ENCODE measurements at regions not wholly inside any gene's neighbourhood (a gene's known extent, or its start where the extent isn't known, plus 50 kb on each side); places are given as distances from the start of the nearest gene placed in this dataset.

DNA sequence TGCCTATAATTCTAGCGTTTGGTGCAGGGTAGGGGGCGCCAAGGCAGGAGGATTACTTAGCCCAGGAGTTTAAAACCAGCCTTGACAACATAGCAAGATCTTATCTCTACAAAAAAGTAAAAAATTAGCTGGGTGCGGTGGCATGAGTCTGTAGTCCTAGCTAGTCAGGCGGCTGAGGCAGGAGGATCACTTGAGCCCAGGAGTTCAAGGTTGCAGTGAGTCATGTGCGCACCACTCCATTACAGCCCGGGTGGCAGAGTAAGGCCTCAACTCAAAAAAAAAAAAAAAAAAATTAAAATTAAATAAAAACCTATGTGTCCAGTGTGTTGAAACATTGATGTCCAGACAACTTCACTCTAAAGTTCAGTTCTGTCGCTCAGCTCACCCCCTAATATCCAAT is 78.2 kb upstream of the SOX2 start:
- no peak overlapping the region for H3K9ac ChIP-seq (ENCODE audit: low read length)
- H2AFZ ChIP-seq (ENCODE audit: low read depth, low read length): no peak overlapping the region
- no peaks in the 10 kb centered on the region for H3K4me1 ChIP-seq (ENCODE audit: low read length)
- H3K4me3 ChIP-seq (ENCODE audit: low read length): no peak overlapping the region
- no peaks in the 10 kb centered on the region for H3K36me3 ChIP-seq (replicated peaks; ENCODE audit: low read depth, low read length)
- no peak for TF ChIP-seq EZH2phosphoT487 (IDR thresholded peaks at IDR 0.05; ENCODE audit: low read depth)
- H3K79me2 ChIP-seq (ENCODE audit: low read length): no peaks in the 10 kb centered on the region
- no peaks in the 10 kb centered on the region for H3K9me3 ChIP-seq (ENCODE audit: insufficient read depth, low read length)
- no peaks in the 10 kb centered on the region for H3K27me3 ChIP-seq (ENCODE audit: low read depth, low read length)
- H3K4me2 ChIP-seq (ENCODE audit: low read length): no peak overlapping the region
- no peaks in the 10 kb centered on the region for H4K20me1 ChIP-seq (ENCODE audit: insufficient read depth, low read length)
- no peak overlapping the region for H3K27ac ChIP-seq (ENCODE audit: low read length)

DNA sequence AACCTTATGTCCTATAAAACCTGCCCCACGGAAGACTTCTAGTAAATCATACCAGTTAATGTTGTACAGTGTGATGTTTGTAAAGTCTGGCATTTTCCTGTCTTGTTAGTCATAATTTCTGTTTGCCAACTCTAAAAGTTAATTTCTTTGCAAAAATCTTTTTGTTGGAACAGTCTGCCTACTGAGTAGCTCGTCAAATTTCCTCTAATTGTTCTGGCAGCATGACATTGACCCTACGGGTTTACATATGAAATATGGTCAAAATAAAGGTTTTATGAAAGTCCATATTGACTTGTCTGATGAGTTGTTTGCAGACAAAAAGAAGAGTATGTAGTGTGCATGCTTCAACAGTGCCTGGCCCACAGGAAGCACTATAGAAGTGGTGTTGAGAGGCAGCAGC is 79.8 kb upstream of the SOX2 start:
- no peaks in the 10 kb centered on the region for H3K9me3 ChIP-seq (ENCODE audit: insufficient read depth, low read length)
- no peaks in the 10 kb centered on the region for H3K36me3 ChIP-seq (replicated peaks; ENCODE audit: low read depth, low read length)
- H3K27ac ChIP-seq (ENCODE audit: low read length): no peak overlapping the region
- H3K4me1 ChIP-seq (ENCODE audit: low read length): no peaks in the 10 kb centered on the region
- no peak overlapping the region for H3K4me3 ChIP-seq (ENCODE audit: low read length)
- no peak overlapping the region for H2AFZ ChIP-seq (ENCODE audit: low read depth, low read length)
- no peak overlapping the region for H3K4me2 ChIP-seq (ENCODE audit: low read length)
- H4K20me1 ChIP-seq (ENCODE audit: insufficient read depth, low read length): no peaks in the 10 kb centered on the region
- no peak for TF ChIP-seq EZH2phosphoT487 (IDR thresholded peaks at IDR 0.05; ENCODE audit: low read depth)
- TF ChIP-seq, protein P1, sequence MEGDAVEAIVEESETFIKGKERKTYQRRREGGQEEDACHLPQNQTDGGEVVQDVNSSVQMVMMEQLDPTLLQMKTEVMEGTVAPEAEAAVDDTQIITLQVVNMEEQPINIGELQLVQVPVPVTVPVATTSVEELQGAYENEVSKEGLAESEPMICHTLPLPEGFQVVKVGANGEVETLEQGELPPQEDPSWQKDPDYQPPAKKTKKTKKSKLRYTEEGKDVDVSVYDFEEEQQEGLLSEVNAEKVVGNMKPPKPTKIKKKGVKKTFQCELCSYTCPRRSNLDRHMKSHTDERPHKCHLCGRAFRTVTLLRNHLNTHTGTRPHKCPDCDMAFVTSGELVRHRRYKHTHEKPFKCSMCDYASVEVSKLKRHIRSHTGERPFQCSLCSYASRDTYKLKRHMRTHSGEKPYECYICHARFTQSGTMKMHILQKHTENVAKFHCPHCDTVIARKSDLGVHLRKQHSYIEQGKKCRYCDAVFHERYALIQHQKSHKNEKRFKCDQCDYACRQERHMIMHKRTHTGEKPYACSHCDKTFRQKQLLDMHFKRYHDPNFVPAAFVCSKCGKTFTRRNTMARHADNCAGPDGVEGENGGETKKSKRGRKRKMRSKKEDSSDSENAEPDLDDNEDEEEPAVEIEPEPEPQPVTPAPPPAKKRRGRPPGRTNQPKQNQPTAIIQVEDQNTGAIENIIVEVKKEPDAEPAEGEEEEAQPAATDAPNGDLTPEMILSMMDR (IDR thresholded peaks at IDR 0.05; ENCODE audit: low read depth, low read length): no peak
- no peaks in the 10 kb centered on the region for H3K27me3 ChIP-seq (ENCODE audit: low read depth, low read length)
- H3K9ac ChIP-seq (ENCODE audit: low read length): no peak overlapping the region
- no peaks in the 10 kb centered on the region for H3K79me2 ChIP-seq (ENCODE audit: low read length)

DNA sequence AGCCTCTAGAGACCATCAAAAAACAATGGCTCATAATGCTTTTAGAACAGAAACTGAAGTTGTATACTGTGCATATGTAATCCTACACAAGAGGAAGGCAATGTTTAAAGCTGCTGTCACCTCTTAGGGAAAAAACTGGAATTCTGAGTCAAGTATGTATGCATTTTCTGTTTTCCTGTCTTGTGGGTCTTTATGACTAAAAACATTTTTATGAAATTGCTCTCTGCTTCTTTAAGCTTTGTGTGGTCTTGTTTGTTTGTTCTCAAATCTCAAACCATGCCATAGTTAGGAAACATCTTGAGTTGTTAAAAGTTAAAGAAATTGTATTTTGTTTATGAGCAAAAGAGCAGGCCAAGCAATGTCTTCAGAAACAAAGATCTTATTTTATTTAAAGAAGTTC is 80.9 kb upstream of the SOX2 start:
- no peaks in the 10 kb centered on the region for H3K9me3 ChIP-seq (ENCODE audit: insufficient read depth, low read length)
- no peak overlapping the region for H2AFZ ChIP-seq (ENCODE audit: low read depth, low read length)

DNA sequence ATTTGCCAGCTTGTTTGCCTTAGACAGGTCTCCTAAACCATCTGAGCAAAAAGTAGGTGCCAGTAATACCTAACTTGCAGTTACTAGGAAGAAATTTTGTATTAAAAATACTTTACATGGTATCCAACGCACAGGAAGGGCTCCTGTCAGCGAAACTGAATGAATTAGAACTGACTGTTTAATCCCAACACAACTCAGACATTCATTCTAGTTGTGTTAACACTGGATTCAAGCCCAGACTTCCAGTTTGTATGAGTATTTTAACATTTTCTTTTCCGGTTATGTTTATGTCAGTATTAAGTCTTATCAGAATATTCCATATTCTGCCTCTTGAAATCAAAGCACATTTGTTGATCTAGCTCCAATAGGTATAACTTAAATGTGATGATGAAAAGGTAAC is 82.0 kb upstream of the SOX2 start:
- H4K20me1 ChIP-seq (ENCODE audit: insufficient read depth, low read length): no peaks in the 10 kb centered on the region
- no peak overlapping the region for H3K27ac ChIP-seq (ENCODE audit: low read length)
- no peaks in the 10 kb centered on the region for H3K4me1 ChIP-seq (ENCODE audit: low read length)
- no peak overlapping the region for H3K9ac ChIP-seq (ENCODE audit: low read length)
- H2AFZ ChIP-seq (ENCODE audit: low read depth, low read length): no peak overlapping the region
- no peaks in the 10 kb centered on the region for H3K27me3 ChIP-seq (ENCODE audit: low read depth, low read length)
- H3K36me3 ChIP-seq (replicated peaks; ENCODE audit: low read depth, low read length): no peaks in the 10 kb centered on the region
- H3K79me2 ChIP-seq (ENCODE audit: low read length): no peaks in the 10 kb centered on the region
- H3K4me2 ChIP-seq (ENCODE audit: low read length): no peak overlapping the region
- no peak overlapping the region for H3K4me3 ChIP-seq (ENCODE audit: low read length)
- no peak for TF ChIP-seq EZH2phosphoT487 (IDR thresholded peaks at IDR 0.05; ENCODE audit: low read depth)
- TF ChIP-seq, protein P1 (IDR thresholded peaks at IDR 0.05; ENCODE audit: low read depth, low read length): no peak
- H3K9me3 ChIP-seq (ENCODE audit: insufficient read depth, low read length): no peaks in the 10 kb centered on the region

More for the DNA sequence above, 80.9 kb upstream of the SOX2 start:
- Histone ChIP-seq H3K27me3 (ENCODE audit: low read depth, low read length) (no peaks in the 10 kb centered on the region), H4K20me1 (ENCODE audit: insufficient read depth, low read length) (no peaks in the 10 kb centered on the region), H3K9ac (ENCODE audit: low read length) (no peak overlapping the region), H3K27ac (ENCODE audit: low read length) (no peak overlapping the region), H3K79me2 (ENCODE audit: low read length) (no peaks in the 10 kb centered on the region), H3K4me2 (ENCODE audit: low read length) (no peak overlapping the region), H3K4me1 (ENCODE audit: low read length) (no peaks in the 10 kb centered on the region), H3K36me3 (replicated peaks; ENCODE audit: low read depth, low read length) (no peaks in the 10 kb centered on the region), H3K4me3 (ENCODE audit: low read length) (no peak overlapping the region)
- TF ChIP-seq EZH2phosphoT487 (IDR thresholded peaks at IDR 0.05; ENCODE audit: low read depth): no peak
- TF ChIP-seq, protein P1 (IDR thresholded peaks at IDR 0.05; ENCODE audit: low read depth, low read length): no peak

DNA sequence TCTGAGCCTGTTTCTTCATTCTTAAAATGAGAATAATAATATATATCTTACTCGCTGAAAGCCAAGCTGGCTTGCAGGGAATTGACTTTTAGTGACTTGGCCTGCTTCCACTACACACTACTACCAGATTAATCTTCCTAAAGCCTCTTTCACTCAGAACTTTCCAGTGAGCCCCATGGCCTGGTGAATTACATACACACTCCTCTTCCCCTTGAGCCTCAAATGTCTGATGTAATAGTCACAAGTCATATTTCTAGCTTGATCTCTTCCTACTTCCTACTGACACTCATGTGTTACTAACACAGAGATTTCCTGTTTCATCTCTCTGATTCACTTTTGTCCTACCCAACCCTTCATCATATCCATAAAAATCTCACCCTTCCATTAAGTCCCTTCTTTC is 82.7 kb upstream of the SOX2 start:
- H3K27ac ChIP-seq (ENCODE audit: low read length): no peak overlapping the region
- H2AFZ ChIP-seq (ENCODE audit: low read depth, low read length): peak overlapping the region; percentile 69; the same call in 1 of the 2 replicates

More for the DNA sequence above, 82.7 kb upstream of the SOX2 start:
- H3K27me3 ChIP-seq (ENCODE audit: low read depth, low read length): 0 out of 2 replicates have a peak, but pooled peaks cover 4% of the 10 kb centered on the region
- H3K79me2 ChIP-seq (ENCODE audit: low read length): no peaks in the 10 kb centered on the region
- H3K4me1 ChIP-seq (ENCODE audit: low read length): no peaks in the 10 kb centered on the region
- TF ChIP-seq EZH2phosphoT487 (IDR thresholded peaks at IDR 0.05; ENCODE audit: low read depth): no peak
- TF ChIP-seq, protein P1 (IDR thresholded peaks at IDR 0.05; ENCODE audit: low read depth, low read length): no peak
- no peaks in the 10 kb centered on the region for H3K9me3 ChIP-seq (ENCODE audit: insufficient read depth, low read length)
- H4K20me1 ChIP-seq (ENCODE audit: insufficient read depth, low read length): no peaks in the 10 kb centered on the region
- no peaks in the 10 kb centered on the region for H3K36me3 ChIP-seq (replicated peaks; ENCODE audit: low read depth, low read length)
- H3K4me3 ChIP-seq (ENCODE audit: low read length): no peak overlapping the region
- H3K9ac ChIP-seq (ENCODE audit: low read length): no peak overlapping the region
- H3K4me2 ChIP-seq (ENCODE audit: low read length): no peak overlapping the region

All from OCI-LY3 (cell line).